A549 (cell line): ENCODE measurements at regions not wholly inside any gene's neighbourhood (a gene's known extent, or its start where the extent isn't known, plus 50 kb on each side); places are given as distances from the start of the nearest gene placed in this dataset.

Source experiments
- ATAC-seq, 2 experiments: fragments of 200-7000 bp in 1 of 2; fragments of >200 bp in 1 of 2; cut with Nextera tagmentation in 1 of 2; cut with Tn5 transposase in 1 of 2; 3 replicates each; pipeline versions ENCODE4 v1.8.0 to v1.9.1; 2018 to 2020; ENCODE audit warnings: mild to moderate bottlenecking in 1 of 2, moderate library complexity in 1 of 2
- CTCF ChIA-PET: fragments of 300-600 bp; sonication (Branson Sonifier 250); formaldehyde crosslinking; extraction: SDS; loops from one replicate; lab custom pipeline; 2021; ENCODE audit warnings: antibody characterized with exemption, inconsistent platforms; lab: Yijun Ruan, JAX
- POLR2A ChIA-PET: fragments of 350-600 bp; formaldehyde crosslinking; extraction: SDS; loops from one replicate; lab custom pipeline; 2021; ENCODE audit warnings: antibody characterized with exemption, inconsistent platforms; lab: Yijun Ruan, JAX
- DNase-seq, 2 experiments: peaks; one replicate each; pipeline versions ENCODE4 v3.0.0 to v3.0.0-alpha.2; 2011 to 2016; ENCODE audit warnings: low read depth in 1 of 2, low spot score in 1 of 2
- FAIRE-seq: peaks from 2 replicates; lab custom pipeline; 2011; peaks lifted over from hg19 to GRCh38; lab: Jason Lieb, UNC
- H3K27ac ChIP-seq, 2 experiments: fragments of >200 bp; sonication (Bioruptor Twin); formaldehyde crosslinking; 3 replicates each; pipeline ENCODE4 v1.5.1; 2016 to 2017
- H3K4me1 ChIP-seq: fragments of >200 bp; sonication (Bioruptor Twin); formaldehyde crosslinking; 3 replicates; pipeline ENCODE4 v1.6.1; 2016
- H3K4me2 ChIP-seq: fragments of >200 bp; sonication (Bioruptor Twin); formaldehyde crosslinking; 3 replicates; pipeline ENCODE4 v1.6.1; 2016
- H3K4me3 ChIP-seq: fragments of >200 bp; sonication (Bioruptor Twin); formaldehyde crosslinking; 3 replicates; pipeline ENCODE4 v1.5.1; 2016
- H3K9me3 ChIP-seq: fragments of >200 bp; sonication (Bioruptor Twin); formaldehyde crosslinking; 3 replicates; pipeline ENCODE4 v1.6.1; 2016
- ATOH8 ChIP-seq: fragments of 250-450 bp; sonication (Bioruptor Pico); IDR thresholded peaks from 2 replicates; pipeline ENCODE4 v1.5.0; 2020; ENCODE audit warnings: low read depth, mild to moderate bottlenecking, moderate library complexity
- BHLHE40 ChIP-seq: IDR thresholded peaks from 2 replicates; pipeline ENCODE4 v1.6.1; 2012; ENCODE audit warnings: low read depth, low read length, inconsistent platforms
- CBX2 ChIP-seq: fragments of 200-600 bp; sonication (generic); IDR thresholded peaks from 2 replicates; pipeline ENCODE4 v1.6.1; 2016; ENCODE audit warnings: low read depth, mild to moderate bottlenecking, borderline replicate concordance
- CEBPB ChIP-seq, 2 experiments: fragments of >200 bp in 1 of 2; sonication (Bioruptor Twin) in 1 of 2; formaldehyde crosslinking in 1 of 2; IDR thresholded peaks; 2 replicates each; pipeline ENCODE4 v1.6.1; 2012 to 2016
- CHD2 ChIP-seq: fragments of 150-350 bp; IDR thresholded peaks from 2 replicates; pipeline ENCODE4 v1.6.1; 2014; ENCODE audit warnings: low read length; ENCODE audit not compliant: partially characterized antibody
- CHD4 ChIP-seq: fragments of 200-600 bp; sonication (generic); IDR thresholded peaks from 2 replicates; pipeline ENCODE4 v1.6.1; 2016; ENCODE audit warnings: antibody characterized with exemption, mild to moderate bottlenecking, borderline replicate concordance
- EHF ChIP-seq: fragments of 250-450 bp; sonication (Bioruptor Pico); IDR thresholded peaks from 2 replicates; pipeline ENCODE4 v1.5.0; 2020; ENCODE audit warnings: mild to moderate bottlenecking
- ELK1 ChIP-seq: fragments of 150-350 bp; IDR thresholded peaks from 2 replicates; pipeline ENCODE4 v1.6.1; 2014; ENCODE audit warnings: low read depth, mild to moderate bottlenecking, low read length
- ESRRA ChIP-seq: fragments of 150-350 bp; IDR thresholded peaks from 2 replicates; pipeline ENCODE4 v1.6.1; 2014; ENCODE audit warnings: mild to moderate bottlenecking, low read length, borderline replicate concordance
- HDAC2 ChIP-seq: fragments of 200-600 bp; sonication (generic); IDR thresholded peaks from 2 replicates; pipeline ENCODE4 v1.6.1; 2016
- HEYL ChIP-seq: fragments of 250-450 bp; sonication (Bioruptor Pico); IDR thresholded peaks from 2 replicates; pipeline ENCODE4 v1.8.0; 2021; ENCODE audit warnings: mild to moderate bottlenecking, moderate library complexity
- HOXB13 ChIP-seq: fragments of 250-450 bp; sonication (Bioruptor Pico); IDR thresholded peaks from 2 replicates; pipeline ENCODE4 v1.5.0; 2020; ENCODE audit warnings: low read depth, mild to moderate bottlenecking, moderate library complexity
- JUN ChIP-seq, 2 experiments: fragments of >200 bp; sonication (Bioruptor Twin); formaldehyde crosslinking; IDR thresholded peaks; 2 replicates in 1 of 2; 3 replicates in 1 of 2; pipeline ENCODE4 v1.6.1; 2016 to 2017
- MAFK ChIP-seq: fragments of 450-650 bp; IDR thresholded peaks from 2 replicates; pipeline ENCODE4 v1.6.1; 2014; ENCODE audit not compliant: partially characterized antibody
- MAX ChIP-seq: IDR thresholded peaks from 2 replicates; pipeline ENCODE4 v1.6.1; 2012
- MAZ ChIP-seq: fragments of 150-350 bp; IDR thresholded peaks from 2 replicates; pipeline ENCODE4 v1.6.1; 2014; ENCODE audit warnings: antibody characterized with exemption, low read depth, low read length, borderline replicate concordance
- MYC ChIP-seq: IDR thresholded peaks from 2 replicates; pipeline ENCODE4 v1.6.1; 2012; ENCODE audit warnings: mild to moderate bottlenecking, inconsistent platforms, low read length, improper control_type of control experiment, borderline replicate concordance
- NFE2L2 ChIP-seq: fragments of 150-350 bp; conservative IDR thresholded peaks from 2 replicates; pipeline ENCODE4 v1.6.1; 2014; ENCODE audit warnings: low read length
- PHF8 ChIP-seq: fragments of 200-600 bp; sonication (generic); IDR thresholded peaks from 2 replicates; pipeline ENCODE4 v1.6.1; 2016; ENCODE audit warnings: low read depth, mild to moderate bottlenecking, antibody characterized with exemption, moderate library complexity, borderline replicate concordance
- POLR2A ChIP-seq: IDR thresholded peaks from 2 replicates; pipeline ENCODE4 v1.6.1; 2012; ENCODE audit warnings: mild to moderate bottlenecking, low read length
- POLR2AphosphoS2 ChIP-seq: conservative IDR thresholded peaks from 2 replicates; pipeline ENCODE4 v1.6.1; 2012; ENCODE audit warnings: low read length, improper control_type of control experiment, inconsistent platforms
- RAD21 ChIP-seq, 2 experiments: fragments of >200 bp in 1 of 2; sonication (Bioruptor Twin) in 1 of 2; formaldehyde crosslinking in 1 of 2; IDR thresholded peaks in 1 of 2; conservative IDR thresholded peaks in 1 of 2; 2 replicates in 1 of 2; 3 replicates in 1 of 2; pipeline ENCODE4 v1.6.1; 2012 to 2018; ENCODE audit warnings: inconsistent platforms in 1 of 2
- RCOR1 ChIP-seq: fragments of 150-350 bp; IDR thresholded peaks from 2 replicates; pipeline ENCODE4 v1.6.1; 2014; ENCODE audit warnings: antibody characterized with exemption, low read length, low read depth
- REST ChIP-seq: fragments of 200-600 bp; sonication (generic); IDR thresholded peaks from 2 replicates; pipeline ENCODE4 v1.6.1; 2016; ENCODE audit warnings: antibody characterized with exemption, mild to moderate bottlenecking, moderate library complexity
- SREBF2 ChIP-seq: fragments of 450-650 bp; IDR thresholded peaks from 2 replicates; pipeline ENCODE4 v1.6.1; 2014; ENCODE audit warnings: mild to moderate bottlenecking, moderate library complexity
- TP53 ChIP-seq: fragments of 250-450 bp; sonication (Bioruptor Pico); IDR thresholded peaks from 2 replicates; pipeline ENCODE4 v1.5.0; 2021; ENCODE audit warnings: mild to moderate bottlenecking, moderate library complexity
- ZNF302 ChIP-seq: fragments of 250-450 bp; sonication (Bioruptor Pico); IDR thresholded peaks from 2 replicates; pipeline ENCODE4 v1.9.0; 2021; ENCODE audit warnings: inconsistent platforms, mild to moderate bottlenecking, moderate library complexity
- ZSCAN20 ChIP-seq: fragments of 250-450 bp; sonication (Bioruptor Pico); IDR thresholded peaks from 2 replicates; pipeline ENCODE4 v1.8.0; 2022; ENCODE audit warnings: mild to moderate bottlenecking, moderate library complexity
- WGBS: methylation state at CpG from one replicate; pipeline ENCODE4 v1.1.6; 2017; ENCODE audit errors: missing lambda C conversion rate; 5-methylcytosine and 5-hydroxymethylcytosine counted together

- Histone ChIP-seq H3K27ac (no peak overlapping the region), H3K4me1 (no peaks in the 10 kb centered on the region), H3K4me2 (no peak overlapping the region), H3K9me3 (0 out of 3 replicates have a peak, but pooled peaks cover 3% of the 10 kb centered on the region), H3K4me3 (no peak overlapping the region)
- ChIA-PET CTCF (no interaction called here), POLR2A (no interaction called here)
- 58% methylated on average over 5 of the region's 5 CpGs for WGBS
- ATAC-seq, result no peak
- DNase-seq, result no peak
- TF ChIP-seq JUN (IDR thresholded peaks at IDR 0.05), result no peak
- TF ChIP-seq BHLHE40, result no peak
- no peak for TF ChIP-seq CHD2
- TF ChIP-seq RCOR1, result no peak
- no peak for TF ChIP-seq HDAC2
- no peak for TF ChIP-seq MAX
- no peak for TF ChIP-seq MYC
- no peak for TF ChIP-seq ATOH8 (CRISPR knock-in tag)
- TF ChIP-seq CHD4, result no peak
- TF ChIP-seq PHF8, result no peak
- no peak for TF ChIP-seq RAD21 (conservative IDR thresholded peaks at IDR 0.05 in 1 of 2, IDR thresholded peaks at IDR 0.05 in 1 of 2)
- no peak for TF ChIP-seq ELK1
- TF ChIP-seq SREBF2, result no peak
- TF ChIP-seq TP53, result no peak
- no peak for TF ChIP-seq ZSCAN20
- no peak for TF ChIP-seq CEBPB (IDR thresholded peaks at IDR 0.05)
- TF ChIP-seq ZNF302 (CRISPR knock-in tag), result no peak
- TF ChIP-seq MAZ, result no peak
- no peak for TF ChIP-seq REST
- FAIRE-seq, result no peak
Measured at GRCh38 chr10:124161601-124162000, 68.2 kb upstream of the CHST15 start.

GRCh38 chr10:124160943-124161582 is 67.7 kb upstream of the CHST15 start:
- FAIRE-seq, result no peak
- H3K4me3 ChIP-seq, result no peak overlapping the region
- TF ChIP-seq NFE2L2, result no peak
- TF ChIP-seq EHF (CRISPR knock-in tag), result no peak
- TF ChIP-seq ZSCAN20, result no peak
- no peak for TF ChIP-seq CBX2
- TF ChIP-seq HOXB13 (CRISPR knock-in tag), result no peak
- TF ChIP-seq RAD21 (conservative IDR thresholded peaks at IDR 0.05 in 1 of 2, IDR thresholded peaks at IDR 0.05 in 1 of 2), result no peak
- no peak for TF ChIP-seq HDAC2
- TF ChIP-seq ESRRA, result no peak
- no peak for TF ChIP-seq POLR2A
- no peak for TF ChIP-seq MAFK
- TF ChIP-seq CHD2, result no peak
- no peak for TF ChIP-seq HEYL
- no peak for TF ChIP-seq POLR2AphosphoS2
- TF ChIP-seq, all 56 proteins: peak for 0
- no peak overlapping the region for H3K4me2 ChIP-seq
- 67% methylated on average over 13 of the region's 13 CpGs for WGBS
- H3K27ac ChIP-seq, result no peak overlapping the region
- H3K4me1 ChIP-seq, result peaks cover 5% of the 10 kb centered on the region; the same call in 2 of the 3 replicates
- POLR2A ChIA-PET, result no interaction called here
- CTCF ChIA-PET, result no interaction called here
- DNase-seq (no peak), ATAC-seq (no peak)
- 0 out of 3 replicates have a peak, but pooled peaks cover 3% of the 10 kb centered on the region for H3K9me3 ChIP-seq
